GM10266 (cell line): ENCODE measurements at regions not wholly inside any gene's neighbourhood (a gene's known extent, or its start where the extent isn't known, plus 50 kb on each side); places are given as distances from the start of the nearest gene placed in this dataset.
A peak's percentile ranks its signal among the peaks of the same experiment; 100 is the strongest.

ENCODE experiments used
- DNase-seq: peaks from one replicate; pipeline ENCODE4 v3.0.0; 2012; ENCODE audit errors: extremely low spot score
- CTCF ChIP-seq: IDR thresholded peaks from 2 replicates; pipeline ENCODE4 v1.5.1; 2012; ENCODE audit warnings: mild to moderate bottlenecking, low read depth; ENCODE audit not compliant: control insufficient read depth, insufficient read depth; ENCODE audit errors: missing control alignments

- TF ChIP-seq CTCF: no peak
- no peak for DNase-seq
These were observed 53.7 kb downstream of the RPS12 start for GRCh38 chr6:132868057-132868456.

DNA sequence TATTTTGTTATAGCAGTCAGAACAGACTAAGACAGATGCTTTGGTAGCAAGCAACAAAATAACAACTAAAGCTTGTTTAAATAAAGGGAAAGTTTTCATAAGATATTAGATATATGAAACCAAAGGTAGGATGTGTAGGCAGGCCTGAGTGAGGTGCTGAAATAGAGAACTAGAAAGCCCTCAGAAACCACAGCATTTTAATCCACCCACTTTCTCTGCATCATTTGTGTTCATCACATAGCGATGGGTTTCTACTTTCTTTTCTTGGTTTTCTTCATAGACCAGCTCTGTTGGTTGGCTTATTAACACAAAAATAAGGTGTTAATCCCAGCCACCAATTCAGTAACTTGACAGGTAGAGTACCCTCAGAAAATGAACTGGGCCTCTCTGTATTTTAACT lies 58.6 kb downstream of the RPS12 start:
- TF ChIP-seq CTCF: no peak
- peak; percentile 42 for DNase-seq

GRCh38 chr6:132877003-132877402 lies 62.6 kb downstream of the RPS12 start:
- no peak for TF ChIP-seq CTCF
- DNase-seq: no peak

DNA sequence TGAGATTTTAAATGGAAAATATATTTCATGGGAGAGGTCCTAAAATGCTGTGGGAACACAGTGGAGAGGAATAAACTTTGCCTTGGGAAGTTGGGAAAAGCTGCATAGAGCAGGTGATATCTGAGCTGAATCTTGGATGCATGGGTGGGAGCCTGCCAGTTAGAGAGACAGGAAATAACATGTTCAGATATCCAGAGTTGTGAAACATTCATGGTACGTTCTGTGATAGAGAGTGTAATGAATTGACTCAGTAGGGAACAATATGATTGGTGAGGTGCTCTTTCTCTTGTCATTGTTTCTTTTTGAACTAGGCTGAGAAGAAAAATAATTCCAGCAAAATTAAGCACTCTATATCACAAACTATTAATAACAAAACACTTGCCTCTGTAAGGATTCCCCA lies 72.8 kb downstream of the RPS12 start:
- no peak for TF ChIP-seq CTCF
- DNase-seq: no peak

- TF ChIP-seq CTCF: no peak
- DNase-seq: no peak
These were observed 74.3 kb downstream of the RPS12 start for GRCh38 chr6:132888701-132889100.

GRCh38 chr6:132892929-132893771 lies 78.8 kb downstream of the RPS12 start:
- TF ChIP-seq CTCF: no peak
- DNase-seq: no peak

GRCh38 chr6:132893772-132894490 lies 79.6 kb downstream of the RPS12 start:
- no peak for DNase-seq

More at GRCh38 chr6:132893772-132894490, 79.6 kb downstream of the RPS12 start:
- no peak for TF ChIP-seq CTCF
